GM18519 (cell line): ENCODE measurements at regions not wholly inside any gene's neighbourhood (a gene's known extent, or its start where the extent isn't known, plus 50 kb on each side); places are given as distances from the start of the nearest gene placed in this dataset.

Experiments used
- ATAC-seq: cut with Tn5 transposase; IDR thresholded peaks from one replicate; pipeline ENCODE4 v1.9.1; 2021; ENCODE audit warnings: mild to moderate bottlenecking, moderate library complexity; ENCODE audit not compliant: unreplicated experiment, low FRiP score

- ATAC-seq, result no peak
These were observed 400.3 kb upstream of the POU3F1 start for GRCh38 chr1:38446936-38447335.

DNA sequence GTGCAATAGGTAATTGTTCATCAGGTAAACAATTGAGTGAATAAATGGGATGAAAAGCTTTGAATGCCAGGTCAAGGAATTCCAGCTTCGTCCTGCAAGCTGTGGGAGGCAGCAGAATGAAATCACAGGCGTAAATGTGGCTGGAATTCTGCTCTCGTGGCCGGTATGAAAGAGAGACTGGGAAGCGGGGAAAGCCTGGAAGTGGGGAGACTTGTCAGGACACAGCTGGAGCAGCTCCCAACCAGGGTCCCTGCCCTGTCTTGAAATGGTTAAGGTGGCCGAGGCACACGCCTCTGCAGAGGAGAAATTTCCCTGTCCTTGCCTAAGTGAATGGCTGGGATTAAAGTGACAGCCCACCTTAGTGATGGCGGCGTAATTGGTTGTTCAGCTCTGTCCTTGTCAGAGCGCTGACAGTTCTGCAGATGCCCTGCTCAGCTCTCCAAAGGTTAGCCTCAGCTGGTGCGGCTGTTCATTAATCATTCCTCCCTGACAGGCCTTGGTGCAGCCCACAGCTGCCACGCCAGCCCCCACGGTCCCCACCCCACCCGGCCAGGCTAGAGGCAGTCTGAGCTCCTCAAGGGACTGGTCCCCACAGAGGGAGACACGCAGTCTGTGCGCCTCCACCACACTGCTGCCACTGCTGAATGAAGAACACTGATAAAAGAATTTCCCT lies 398.3 kb upstream of the POU3F1 start:
- no peak for ATAC-seq

DNA sequence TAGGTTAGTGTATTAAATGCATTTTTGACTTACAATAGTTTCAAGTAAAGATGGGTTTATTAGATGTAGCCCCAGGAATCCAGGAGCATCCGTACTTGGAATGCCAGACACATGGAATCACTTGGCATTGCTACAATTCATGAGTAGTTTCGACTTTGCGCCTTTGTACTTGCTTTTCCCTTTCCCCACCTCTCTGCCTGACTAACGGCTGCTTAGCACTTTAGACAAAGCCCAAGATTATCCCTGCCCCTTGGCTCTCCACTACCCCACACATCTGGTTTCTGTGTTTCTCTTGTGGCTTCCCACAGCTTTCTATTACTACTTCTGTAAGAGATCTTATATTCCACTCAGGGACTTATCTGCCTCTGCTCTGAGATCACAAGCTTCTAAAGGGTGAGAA lies 397.7 kb upstream of the POU3F1 start:
- no peak for ATAC-seq

DNA sequence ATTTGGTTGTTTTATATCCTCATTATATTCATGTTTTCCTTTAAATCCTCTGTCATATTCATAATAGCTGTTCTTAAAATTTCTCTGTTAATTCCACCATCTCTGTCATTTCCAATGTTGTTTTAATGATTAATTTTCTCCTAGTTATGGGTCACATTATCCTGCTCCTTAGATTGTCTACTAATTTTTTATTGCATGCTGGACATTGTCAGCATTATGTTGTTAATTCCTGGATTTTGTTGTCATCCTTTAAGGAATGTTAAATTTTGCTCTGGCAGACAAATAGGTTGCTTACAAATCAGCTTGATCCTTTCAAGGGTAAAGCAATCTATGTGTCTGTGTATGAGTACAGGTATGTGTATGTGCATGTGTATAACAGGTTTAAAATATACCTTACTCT lies 393.8 kb upstream of the POU3F1 start:
- no peak for ATAC-seq

DNA sequence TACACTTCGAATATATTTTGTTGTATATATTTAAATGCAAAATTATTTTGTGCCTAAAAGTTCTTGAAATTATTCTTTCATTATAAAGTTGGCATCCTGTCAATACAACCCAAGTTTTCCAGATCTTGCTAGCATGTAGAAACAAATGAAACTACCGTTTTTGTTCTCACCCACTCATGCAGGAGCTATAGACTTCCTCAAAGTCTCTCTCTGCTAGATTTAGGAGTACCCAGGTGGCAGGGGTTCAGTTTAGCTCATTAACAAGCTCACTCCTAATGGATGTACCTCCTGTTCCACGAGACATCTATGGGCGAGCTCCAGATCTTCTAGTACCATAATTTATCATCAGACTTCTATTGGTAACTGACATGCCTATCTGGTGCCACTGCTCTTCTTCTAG lies 390.2 kb upstream of the POU3F1 start:
- ATAC-seq, result no peak

DNA sequence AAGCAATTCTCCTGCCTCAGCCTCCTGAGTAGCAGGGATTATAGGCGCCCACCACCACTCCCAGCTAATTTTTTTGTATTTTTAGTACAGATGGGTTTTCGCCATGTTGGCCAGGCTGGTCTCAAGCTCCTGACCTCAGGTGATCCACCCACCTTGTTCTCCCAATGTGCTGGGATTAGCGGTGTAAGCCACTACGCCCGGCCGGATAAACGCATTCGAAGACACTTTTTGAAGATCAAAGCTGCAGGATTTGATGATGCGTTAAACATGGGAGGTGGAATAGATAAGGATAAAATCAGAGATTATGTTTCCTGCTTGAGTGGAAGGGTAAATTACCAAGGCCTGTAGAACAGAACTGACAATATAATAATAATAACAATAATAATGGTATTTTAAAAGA lies 389.4 kb upstream of the POU3F1 start:
- ATAC-seq, result no peak

DNA sequence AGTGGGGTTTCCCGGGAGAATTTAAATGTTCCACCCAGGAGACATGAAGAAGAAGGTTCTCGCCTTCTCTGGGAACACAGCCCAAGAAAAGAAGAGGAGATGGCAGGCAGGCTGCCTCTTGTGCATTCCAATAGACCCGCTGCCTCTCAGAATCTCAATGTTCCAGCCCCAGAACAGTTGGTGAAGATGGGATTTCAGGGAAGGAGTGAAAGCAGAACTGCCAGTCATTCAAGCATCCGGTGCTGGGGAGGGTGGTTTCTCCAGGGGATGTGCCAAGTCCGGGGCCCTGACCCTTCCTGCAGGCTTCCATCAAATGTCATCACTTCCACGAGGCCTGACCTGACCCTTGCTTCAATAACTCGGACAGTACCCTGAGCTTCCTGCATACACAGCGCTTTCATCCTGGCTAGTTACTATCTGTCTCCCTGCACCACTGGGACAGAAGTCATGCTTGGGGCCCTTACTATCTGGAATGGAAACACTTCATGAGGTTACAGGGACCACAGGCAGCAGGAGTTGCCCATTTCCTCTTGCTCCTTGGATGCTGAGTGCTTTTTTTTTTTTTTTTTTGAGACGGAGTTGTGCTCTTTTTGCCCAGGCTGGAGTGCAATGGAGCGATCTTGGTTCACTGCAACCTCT lies 386.6 kb upstream of the POU3F1 start:
- no peak for ATAC-seq

DNA sequence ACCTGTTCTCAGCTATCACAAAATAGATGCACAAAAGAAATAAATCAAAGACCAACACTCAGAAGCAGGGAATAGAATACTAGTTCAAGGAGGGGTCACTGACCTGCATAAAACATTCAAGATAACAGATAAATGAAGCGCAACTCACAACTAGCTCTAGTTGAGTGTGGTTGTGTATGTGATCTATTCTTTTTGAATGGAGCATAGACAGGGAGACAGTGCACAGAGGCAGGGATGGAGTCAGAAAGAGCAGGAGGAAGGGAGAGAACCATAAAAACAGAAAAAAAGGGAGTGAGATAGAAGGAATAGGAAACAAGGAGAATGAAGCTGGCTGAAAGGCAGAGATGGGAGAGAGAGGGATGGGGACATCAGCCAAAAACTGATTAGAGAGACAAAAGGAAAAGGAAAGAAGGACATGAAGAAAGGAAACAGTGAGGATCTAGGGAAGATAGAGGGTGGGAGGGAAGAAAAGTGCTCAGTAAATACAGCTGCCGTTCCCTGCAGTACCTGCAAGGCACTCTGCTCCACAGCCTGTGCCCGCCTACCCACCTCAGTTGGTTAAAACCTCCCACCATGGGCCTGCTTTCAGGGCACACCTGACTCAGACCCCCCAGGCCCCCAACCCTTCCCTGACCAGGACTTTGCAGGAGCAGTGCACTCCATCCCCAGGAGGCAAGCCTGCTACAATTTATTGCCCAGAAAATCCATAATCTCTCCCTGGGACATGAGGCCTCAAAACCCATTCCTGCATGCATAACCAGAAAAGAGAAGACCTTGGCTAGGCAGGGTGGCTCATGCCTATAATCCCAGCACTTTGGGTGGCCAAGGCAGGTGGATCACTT lies 385.2 kb upstream of the POU3F1 start:
- no peak for ATAC-seq

- no peak for ATAC-seq
These were observed 384.4 kb upstream of the POU3F1 start for GRCh38 chr1:38430949-38431348.

DNA sequence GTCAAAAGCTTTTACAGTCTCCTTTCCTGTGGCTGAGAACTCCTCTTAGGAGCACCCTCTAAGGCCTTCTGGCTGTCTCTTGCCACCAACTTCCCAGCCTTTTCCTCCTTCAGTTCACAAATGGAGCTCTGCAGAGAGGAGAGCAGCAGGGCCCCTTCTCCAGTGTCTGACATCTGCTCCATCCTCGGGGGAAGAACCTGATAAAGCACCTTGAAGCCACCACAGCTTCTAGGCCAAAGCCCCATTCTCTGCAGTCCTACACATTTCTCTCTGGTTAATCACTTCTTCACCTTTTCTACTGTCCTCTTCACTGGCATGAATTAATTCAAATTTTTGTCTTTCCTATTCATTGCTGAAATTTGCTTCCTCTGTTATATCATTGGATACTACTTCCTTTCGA lies 378.1 kb upstream of the POU3F1 start:
- ATAC-seq, result no peak

DNA sequence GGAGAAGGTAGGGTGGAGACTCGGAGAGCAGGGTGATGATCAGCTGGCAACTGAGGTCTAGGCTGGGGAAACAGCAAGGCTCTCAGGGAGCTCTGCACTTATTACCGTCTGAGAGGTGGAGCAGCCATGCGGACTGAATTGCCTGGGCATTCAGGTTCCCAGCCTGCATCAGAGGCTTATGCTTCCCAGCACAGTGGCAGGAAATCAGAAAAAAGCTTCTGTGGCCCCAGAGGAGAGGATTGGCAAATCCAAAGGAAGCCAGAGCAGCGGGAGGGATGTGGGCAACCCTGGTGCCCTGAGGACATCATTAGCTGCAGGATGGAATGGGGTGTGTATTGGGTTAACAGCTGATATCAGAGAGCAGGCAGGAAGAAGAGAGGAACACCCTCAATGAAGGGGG lies 374.1 kb upstream of the POU3F1 start:
- ATAC-seq, result no peak

DNA sequence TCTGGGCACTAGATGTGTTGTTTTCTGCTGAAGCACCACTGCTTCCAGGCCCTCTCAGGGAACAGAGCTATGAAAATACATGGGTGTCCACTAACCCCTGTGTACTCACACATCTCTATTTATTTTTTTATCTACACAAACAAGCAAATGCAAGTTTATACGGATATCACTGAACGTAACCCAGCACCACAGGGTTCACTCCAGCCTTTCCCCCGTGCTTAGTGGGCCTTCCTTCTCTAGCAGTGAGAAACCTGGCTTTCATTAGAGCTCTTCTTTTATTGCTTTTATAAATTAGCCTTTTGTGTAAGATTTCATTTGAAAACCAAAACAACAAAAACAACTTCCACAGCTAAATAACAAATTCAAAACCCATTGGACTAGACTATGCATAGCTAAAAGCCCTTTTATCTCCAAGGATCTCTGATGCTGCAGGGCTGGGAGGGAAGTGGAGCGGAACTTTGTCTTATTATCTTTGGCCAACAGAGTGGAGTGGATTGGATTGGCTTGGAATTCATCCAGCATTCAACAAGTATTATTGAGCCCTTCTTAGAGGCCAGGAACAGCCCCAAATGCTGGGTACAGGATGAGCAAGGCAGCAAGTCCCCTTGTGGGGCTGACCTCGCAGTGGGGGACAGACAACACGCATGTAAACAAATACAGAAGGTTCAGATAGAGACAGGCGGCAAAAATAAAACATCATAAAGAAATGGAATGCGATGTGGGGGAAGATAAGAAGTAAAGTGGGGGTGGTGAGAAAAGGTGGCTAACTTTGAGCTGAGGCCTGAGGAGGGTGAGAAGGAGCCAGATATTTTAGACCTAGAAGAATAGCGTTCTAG lies 371.8 kb upstream of the POU3F1 start:
- no peak for ATAC-seq

- ATAC-seq, result no peak
These were observed 357.1 kb upstream of the POU3F1 start for GRCh38 chr1:38403667-38404066.

- no peak for ATAC-seq
These were observed 355.7 kb upstream of the POU3F1 start for GRCh38 chr1:38402230-38402815.

DNA sequence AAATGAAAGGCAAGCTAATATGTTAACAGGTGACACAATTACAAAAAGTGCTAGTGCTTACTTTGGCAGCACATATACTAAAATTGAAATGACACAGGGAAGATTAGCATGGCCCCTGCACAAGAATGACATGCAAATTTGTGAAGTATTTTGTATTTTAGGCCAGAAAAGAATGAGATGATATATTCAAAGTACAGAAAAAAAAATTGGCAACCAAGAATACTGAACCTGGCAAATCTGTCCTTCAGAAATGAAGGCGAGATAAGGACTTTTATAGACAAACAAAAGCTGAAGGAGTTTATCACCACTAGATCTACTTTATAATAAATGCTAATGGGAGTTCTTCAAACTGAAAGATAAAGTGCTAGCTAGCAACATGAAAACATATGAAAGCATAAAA lies 350.0 kb upstream of the POU3F1 start:
- ATAC-seq, result no peak

GRCh38 chr1:38394303-38394702 lies 347.7 kb upstream of the POU3F1 start:
- ATAC-seq, result no peak

DNA sequence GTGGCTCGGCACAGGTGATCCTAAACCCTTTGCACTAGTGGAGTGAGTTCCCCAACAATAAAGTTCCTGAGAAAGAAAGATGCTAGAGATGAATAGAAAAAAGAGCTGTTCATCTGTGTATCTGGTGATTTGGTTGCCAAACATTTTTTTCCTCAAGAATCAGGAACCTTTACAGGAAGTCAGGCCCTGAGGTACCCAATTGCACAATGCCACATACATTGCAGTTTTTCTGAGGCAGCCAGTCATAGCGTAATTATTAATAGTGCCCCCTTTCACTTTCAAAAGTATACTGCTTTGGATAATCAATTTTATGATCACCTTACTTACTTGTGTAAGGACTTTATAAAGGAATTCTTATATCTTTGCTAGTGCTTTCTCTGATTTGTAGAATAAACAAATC lies 346.3 kb upstream of the POU3F1 start:
- ATAC-seq, result no peak

GRCh38 chr1:38381256-38381655 lies 334.7 kb upstream of the POU3F1 start:
- ATAC-seq, result no peak

- ATAC-seq, result no peak
These were observed 330.0 kb upstream of the POU3F1 start for GRCh38 chr1:38376577-38376976.

- no peak for ATAC-seq
These were observed 328.4 kb upstream of the POU3F1 start for GRCh38 chr1:38375035-38375434.

GRCh38 chr1:38371505-38371844 lies 324.9 kb upstream of the POU3F1 start:
- no peak for ATAC-seq
